ENCODE measurements at regions not wholly inside any gene's neighbourhood (a gene's known extent, or its start where the extent isn't known, plus 50 kb on each side); places are given as distances from the start of the nearest gene placed in this dataset.

- Histone ChIP-seq H2AK5ac (ENCODE audit: insufficient read length, low read length) (no peak overlapping the region), H3K18ac (ENCODE audit: insufficient read length, low read depth, low read length) (no peak overlapping the region), H3K79me2 (ENCODE audit: insufficient read depth, low read length) (no peaks in the 10 kb centered on the region), H3K79me1 (ENCODE audit: insufficient read depth, low read depth, low read length, poor library complexity, severe bottlenecking) (no peaks in the 10 kb centered on the region), H4K20me1 (ENCODE audit: control insufficient read depth, insufficient read depth, insufficient read length) (no peaks in the 10 kb centered on the region), H2BK15ac (ENCODE audit: low read depth, low read length) (no peak overlapping the region), H2BK12ac (ENCODE audit: insufficient read length, low read depth, low read length) (no peak overlapping the region), H3K27me3 (ENCODE audit: insufficient read depth, low read length) (no peaks in the 10 kb centered on the region), H3K4ac (ENCODE audit: low read depth, low read length) (no peak overlapping the region), H3K23ac (ENCODE audit: insufficient read length, low read depth, low read length) (no peak overlapping the region), H3K27ac (ENCODE audit: insufficient read length, low read depth, low read length) (no peak overlapping the region), H3K56ac (ENCODE audit: insufficient read length, low read depth, low read length) (no peak overlapping the region), H3T11ph (ENCODE audit: low read length) (no peak overlapping the region), H3K9ac (ENCODE audit: extremely low read depth, insufficient read length, low read length) (no peak overlapping the region), H3K4me2 (ENCODE audit: insufficient read depth, insufficient read length, low read length) (no peak overlapping the region), H2BK5ac (ENCODE audit: insufficient read length, low read length) (no peak overlapping the region), H2BK120ac (ENCODE audit: low read depth, low read length, poor library complexity, severe bottlenecking) (no peak overlapping the region), H3K14ac (ENCODE audit: insufficient read depth, low read length) (no peak overlapping the region; the same call in 1 of the 2 replicates), H3K9me3 (ENCODE audit: control insufficient read depth, low read depth, low read length) (no peaks in the 10 kb centered on the region), H4K8ac (replicated peaks; ENCODE audit: insufficient read length, low read depth, low read length) (no peak overlapping the region), H2BK20ac (ENCODE audit: low read depth, low read length, poor library complexity, severe bottlenecking) (no peak overlapping the region), H4K5ac (ENCODE audit: insufficient read length, low read depth, low read length) (no peak overlapping the region), H3K4me1 (ENCODE audit: insufficient read depth, low read length) (no peaks in the 10 kb centered on the region; the same call in 1 of the 2 replicates), H3K23me2 (ENCODE audit: insufficient read length, low read depth, low read length, poor library complexity, severe bottlenecking) (peaks cover 2% of the 10 kb centered on the region), H4K91ac (ENCODE audit: insufficient read length, low read depth, low read length) (no peak overlapping the region), H2AFZ (ENCODE audit: low read length) (no peak overlapping the region)
- Mint-ChIP-seq H3K4me3 (no peak overlapping the region), H3K27ac (peak overlapping the region in 1 of 3 experiments; percentile 62; a peak in 1 of 7 replicates), H3K9me3 (no peaks in the 10 kb centered on the region), H3K27me3 (ENCODE audit: low read depth) (no peaks in the 10 kb centered on the region), H3K4me1 (peaks cover 3 to 15% of the 10 kb centered on the region in 2 experiments; a peak in 3 of 4 replicates), H3K36me3 (ENCODE audit: insufficient read depth in 1 of 3, low read depth in 3 of 3) (no peaks in the 10 kb centered on the region; a peak in 1 of 7 replicates)
- no peak for DNase-seq
- TF ChIP-seq, protein P1, sequence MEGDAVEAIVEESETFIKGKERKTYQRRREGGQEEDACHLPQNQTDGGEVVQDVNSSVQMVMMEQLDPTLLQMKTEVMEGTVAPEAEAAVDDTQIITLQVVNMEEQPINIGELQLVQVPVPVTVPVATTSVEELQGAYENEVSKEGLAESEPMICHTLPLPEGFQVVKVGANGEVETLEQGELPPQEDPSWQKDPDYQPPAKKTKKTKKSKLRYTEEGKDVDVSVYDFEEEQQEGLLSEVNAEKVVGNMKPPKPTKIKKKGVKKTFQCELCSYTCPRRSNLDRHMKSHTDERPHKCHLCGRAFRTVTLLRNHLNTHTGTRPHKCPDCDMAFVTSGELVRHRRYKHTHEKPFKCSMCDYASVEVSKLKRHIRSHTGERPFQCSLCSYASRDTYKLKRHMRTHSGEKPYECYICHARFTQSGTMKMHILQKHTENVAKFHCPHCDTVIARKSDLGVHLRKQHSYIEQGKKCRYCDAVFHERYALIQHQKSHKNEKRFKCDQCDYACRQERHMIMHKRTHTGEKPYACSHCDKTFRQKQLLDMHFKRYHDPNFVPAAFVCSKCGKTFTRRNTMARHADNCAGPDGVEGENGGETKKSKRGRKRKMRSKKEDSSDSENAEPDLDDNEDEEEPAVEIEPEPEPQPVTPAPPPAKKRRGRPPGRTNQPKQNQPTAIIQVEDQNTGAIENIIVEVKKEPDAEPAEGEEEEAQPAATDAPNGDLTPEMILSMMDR (conservative IDR thresholded peaks at IDR 0.05) = no peak
- WGBS (ENCODE audit: extremely low coverage, insufficient read length, low lambda C conversion rate) = no CpG with 5 or more reads among the region's 20 CpGs
Measured at GRCh38 chr13:23953860-23954512, 56.7 kb upstream of the C1QTNF9B start.
